ENCODE measurements at regions not wholly inside any gene's neighbourhood (a gene's known extent, or its start where the extent isn't known, plus 50 kb on each side); places are given as distances from the start of the nearest gene placed in this dataset.

GRCh38 chr9:13627502-13627901 is 348.0 kb upstream of the MPDZ start:
- Histone ChIP-seq H3K27ac (no peak overlapping the region), H3K4me3 (no peak overlapping the region), H3K4me1 (no peaks in the 10 kb centered on the region), H3K9me3 (peaks cover 5% of the 10 kb centered on the region), H3K27me3 (no peaks in the 10 kb centered on the region), H3K36me3 (no peaks in the 10 kb centered on the region)
- DNase-seq (ENCODE audit: low spot score in 2 of 2): no peak
- WGBS: 100% methylated on average over 2 of the region's 3 CpGs
- TF ChIP-seq CTCF (IDR thresholded peaks at IDR 0.05) (no peak), POLR2AphosphoS5 (IDR thresholded peaks at IDR 0.05) (no peak), POLR2A (IDR thresholded peaks at IDR 0.05) (no peak), EP300 (IDR thresholded peaks at IDR 0.05) (no peak)

GRCh38 chr9:13627071-13627470 is 347.6 kb upstream of the MPDZ start:
- Histone ChIP-seq H3K27ac (no peak overlapping the region), H3K4me3 (no peak overlapping the region), H3K27me3 (no peaks in the 10 kb centered on the region), H3K9me3 (peaks cover 5% of the 10 kb centered on the region), H3K4me1 (no peaks in the 10 kb centered on the region), H3K36me3 (no peaks in the 10 kb centered on the region)
- 90% methylated on average over 2 of the region's 3 CpGs for WGBS
- DNase-seq (ENCODE audit: low spot score in 2 of 2): no peak
- TF ChIP-seq EP300 (IDR thresholded peaks at IDR 0.05) (no peak), POLR2AphosphoS5 (IDR thresholded peaks at IDR 0.05) (no peak), CTCF (IDR thresholded peaks at IDR 0.05) (no peak), POLR2A (IDR thresholded peaks at IDR 0.05) (no peak)

GRCh38 chr9:13626601-13627000 is 347.1 kb upstream of the MPDZ start:
- WGBS: 94% methylated on average over 1 of the region's 1 CpG
- H3K9me3 ChIP-seq: peaks cover 5% of the 10 kb centered on the region
- H3K27me3 ChIP-seq: no peaks in the 10 kb centered on the region
- H3K4me3 ChIP-seq: no peak overlapping the region
- H3K4me1 ChIP-seq: peaks cover 3% of the 10 kb centered on the region
- TF ChIP-seq EP300 (IDR thresholded peaks at IDR 0.05) (no peak), POLR2A (IDR thresholded peaks at IDR 0.05) (no peak), CTCF (IDR thresholded peaks at IDR 0.05) (no peak), POLR2AphosphoS5 (IDR thresholded peaks at IDR 0.05) (no peak)
- no peaks in the 10 kb centered on the region for H3K36me3 ChIP-seq
- DNase-seq (ENCODE audit: low spot score in 2 of 2): no peak
- H3K27ac ChIP-seq: no peak overlapping the region

- Histone ChIP-seq H3K4me1 (peaks cover 8% of the 10 kb centered on the region), H3K4me3 (no peak overlapping the region), H3K36me3 (no peaks in the 10 kb centered on the region), H3K27me3 (no peaks in the 10 kb centered on the region), H3K9me3 (no peaks in the 10 kb centered on the region), H3K27ac (no peak overlapping the region)
- TF ChIP-seq POLR2A (IDR thresholded peaks at IDR 0.05) (no peak), EP300 (IDR thresholded peaks at IDR 0.05) (no peak), POLR2AphosphoS5 (IDR thresholded peaks at IDR 0.05) (no peak), CTCF (IDR thresholded peaks at IDR 0.05) (no peak)
- 59% methylated on average over 6 of the region's 6 CpGs for WGBS
- no peak for DNase-seq (ENCODE audit: low spot score in 2 of 2)
These were observed 342.5 kb upstream of the MPDZ start for GRCh38 chr9:13621872-13622564.

- Histone ChIP-seq H3K27ac (no peak overlapping the region), H3K4me3 (no peak overlapping the region), H3K9me3 (no peaks in the 10 kb centered on the region), H3K36me3 (no peaks in the 10 kb centered on the region), H3K4me1 (peaks cover 5% of the 10 kb centered on the region), H3K27me3 (no peaks in the 10 kb centered on the region)
- DNase-seq (ENCODE audit: low spot score in 2 of 2): no peak
- no peak for TF ChIP-seq EP300 (IDR thresholded peaks at IDR 0.05)
- no peak for TF ChIP-seq POLR2A (IDR thresholded peaks at IDR 0.05)
- no peak for TF ChIP-seq CTCF (IDR thresholded peaks at IDR 0.05)
- no peak for TF ChIP-seq POLR2AphosphoS5 (IDR thresholded peaks at IDR 0.05)
- WGBS: 50% methylated on average over 2 of the region's 2 CpGs
These were observed 337.1 kb upstream of the MPDZ start for GRCh38 chr9:13616491-13617035.

Data from suprapubic skin (tissue), 4 donors.